ENCODE measurements at regions not wholly inside any gene's neighbourhood (a gene's known extent, or its start where the extent isn't known, plus 50 kb on each side); places are given as distances from the start of the nearest gene placed in this dataset.

GRCh38 chr21:29989634-29990234, 49.9 kb upstream of the GRIK1 start:
- no peak for TF ChIP-seq CTCF (IDR thresholded peaks at IDR 0.05; ENCODE audit: low read depth, low read length)
- H3K4me3 ChIP-seq (ENCODE audit: low read depth, low read length), result no peak overlapping the region
- in situ Hi-C loops (cut with HindIII; ENCODE audit: low sequenced_read_pairs), result no loop called here
- DNase-seq (ENCODE audit: low read depth, low spot score), result no peak
